ENCODE measurements at regions not wholly inside any gene's neighbourhood (a gene's known extent, or its start where the extent isn't known, plus 50 kb on each side); places are given as distances from the start of the nearest gene placed in this dataset.

DNA sequence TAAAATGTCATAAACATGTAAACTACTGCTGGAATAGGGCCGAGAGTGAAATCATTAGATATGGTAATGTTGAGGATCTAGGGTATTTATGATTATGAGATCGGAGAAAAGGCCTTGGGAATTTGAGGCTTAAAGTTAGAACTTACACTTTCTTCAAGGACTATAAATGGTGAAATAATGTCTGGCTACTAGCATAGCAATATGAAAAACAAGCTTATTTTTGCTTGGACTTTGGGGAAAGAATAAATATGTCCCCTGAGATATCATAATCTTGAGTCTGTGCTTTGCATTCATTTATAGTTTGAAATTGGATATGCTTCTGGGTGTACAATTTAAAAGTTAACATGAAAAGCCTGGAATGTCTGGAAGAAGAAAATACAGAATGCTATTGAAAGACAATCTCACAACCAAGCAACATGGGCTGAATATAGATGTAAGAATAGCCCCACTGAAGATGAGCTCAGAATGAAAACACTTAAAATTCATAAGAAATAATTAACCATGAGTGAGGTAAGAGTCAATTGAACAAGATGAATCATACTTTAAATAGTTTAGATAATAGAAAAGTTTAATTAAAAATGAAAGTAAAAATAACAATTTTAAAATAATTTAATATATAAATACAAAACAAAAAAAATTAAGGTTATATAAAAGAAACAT is 1555.4 kb upstream of the MIR17HG start:
- TF ChIP-seq GATA2 (IDR thresholded peaks at IDR 0.05; ENCODE audit: low read depth, low read length), result no peak
- no peak for TF ChIP-seq GATA3 (IDR thresholded peaks at IDR 0.05; ENCODE audit: low read depth, low read length)

GRCh38 chr13:89796196-89796595 is 1551.3 kb upstream of the MIR17HG start:
- TF ChIP-seq GATA3 (IDR thresholded peaks at IDR 0.05; ENCODE audit: low read depth, low read length), result no peak
- no peak for TF ChIP-seq GATA2 (IDR thresholded peaks at IDR 0.05; ENCODE audit: low read depth, low read length)

- no peak for TF ChIP-seq GATA2 (IDR thresholded peaks at IDR 0.05; ENCODE audit: low read depth, low read length)
- no peak for TF ChIP-seq GATA3 (IDR thresholded peaks at IDR 0.05; ENCODE audit: low read depth, low read length)
These were observed 1543.6 kb upstream of the MIR17HG start for GRCh38 chr13:89803839-89804238.

DNA sequence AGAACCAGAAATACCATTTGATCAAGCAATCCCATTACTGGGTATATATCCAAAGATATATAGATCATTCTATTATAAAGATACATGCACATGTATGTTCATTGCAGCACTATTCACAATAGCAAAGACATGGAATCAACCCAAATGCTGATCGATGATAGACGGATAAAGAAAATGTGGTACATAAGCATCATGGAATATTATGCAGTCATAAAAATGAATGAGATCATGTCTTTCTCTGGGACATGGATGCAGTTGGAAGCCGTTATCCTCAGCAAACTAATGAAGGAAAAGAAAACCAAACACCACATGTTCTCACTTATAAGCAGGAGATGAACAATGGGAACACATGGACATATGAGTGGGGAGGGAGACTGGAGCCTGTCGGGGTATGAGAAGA is 1540.9 kb upstream of the MIR17HG start:
- TF ChIP-seq GATA3 (IDR thresholded peaks at IDR 0.05; ENCODE audit: low read depth, low read length) (no peak), GATA2 (IDR thresholded peaks at IDR 0.05; ENCODE audit: low read depth, low read length) (no peak)

- no peak for TF ChIP-seq GATA3 (IDR thresholded peaks at IDR 0.05; ENCODE audit: low read depth, low read length)
- no peak for TF ChIP-seq GATA2 (IDR thresholded peaks at IDR 0.05; ENCODE audit: low read depth, low read length)
These were observed 1534.6 kb upstream of the MIR17HG start for GRCh38 chr13:89812856-89813255.

DNA sequence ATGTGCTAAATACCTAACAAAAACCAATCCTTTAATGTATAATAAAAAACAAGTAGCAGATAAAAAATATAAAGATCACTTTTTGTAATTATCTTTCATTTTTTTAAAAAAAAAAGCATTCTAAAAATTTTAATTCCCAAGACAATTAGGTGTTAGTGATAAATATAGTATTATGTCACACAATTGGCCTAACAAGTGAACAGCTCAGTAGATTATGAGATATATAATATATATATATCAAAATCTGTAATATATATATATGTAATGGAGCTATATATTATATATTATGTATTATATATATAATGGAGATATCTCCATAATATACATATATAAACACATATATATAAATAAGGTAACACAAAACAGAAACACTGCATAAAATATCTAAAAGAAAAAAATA is 1531.1 kb upstream of the MIR17HG start:
- TF ChIP-seq GATA2 (IDR thresholded peaks at IDR 0.05; ENCODE audit: low read depth, low read length) (no peak), GATA3 (IDR thresholded peaks at IDR 0.05; ENCODE audit: low read depth, low read length) (no peak)

DNA sequence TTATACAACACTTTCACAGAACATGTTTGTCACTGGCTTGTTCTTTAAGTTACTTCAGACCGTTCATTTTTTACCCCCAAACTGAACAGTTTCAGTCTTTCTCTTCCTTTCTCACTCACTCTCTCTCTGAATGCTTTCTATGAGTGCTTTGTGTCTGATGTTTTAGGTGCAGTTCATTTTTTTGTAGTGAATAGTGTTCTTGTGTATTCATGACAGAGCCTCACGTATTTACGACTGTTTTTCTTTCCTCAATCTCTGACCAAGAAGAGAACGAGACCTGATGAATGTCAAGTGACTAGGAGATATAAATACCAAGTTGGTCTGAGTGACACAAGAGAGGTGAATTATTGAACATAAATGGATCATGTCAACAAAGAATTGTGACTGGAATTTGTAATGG is 1525.0 kb upstream of the MIR17HG start:
- TF ChIP-seq GATA3 (IDR thresholded peaks at IDR 0.05; ENCODE audit: low read depth, low read length) (no peak), GATA2 (IDR thresholded peaks at IDR 0.05; ENCODE audit: low read depth, low read length) (no peak)

GRCh38 chr13:89827552-89827951 is 1519.9 kb upstream of the MIR17HG start:
- no peak for TF ChIP-seq GATA3 (IDR thresholded peaks at IDR 0.05; ENCODE audit: low read depth, low read length)
- no peak for TF ChIP-seq GATA2 (IDR thresholded peaks at IDR 0.05; ENCODE audit: low read depth, low read length)

DNA sequence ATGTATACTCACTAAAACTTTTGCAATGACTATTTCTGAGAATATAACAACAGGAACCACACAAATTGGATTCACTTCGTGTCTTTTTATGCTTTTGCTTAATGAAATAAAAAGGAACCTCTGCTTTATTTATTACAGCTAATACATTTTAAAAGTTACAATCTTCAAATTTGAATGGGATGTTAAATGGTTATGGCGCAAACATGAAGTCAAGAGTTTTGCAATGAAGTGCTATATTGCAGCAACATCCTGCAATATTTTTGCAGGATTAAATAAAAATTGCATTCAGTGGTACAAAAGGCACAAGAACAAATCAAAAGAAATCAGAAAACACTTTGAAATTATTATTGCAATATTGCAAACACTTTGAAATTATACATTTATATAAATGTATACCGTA is 1519.0 kb upstream of the MIR17HG start:
- TF ChIP-seq GATA2 (IDR thresholded peaks at IDR 0.05; ENCODE audit: low read depth, low read length), result no peak
- no peak for TF ChIP-seq GATA3 (IDR thresholded peaks at IDR 0.05; ENCODE audit: low read depth, low read length)

- TF ChIP-seq GATA2 (IDR thresholded peaks at IDR 0.05; ENCODE audit: low read depth, low read length) (no peak), GATA3 (IDR thresholded peaks at IDR 0.05; ENCODE audit: low read depth, low read length) (no peak)
These were observed 1516.3 kb upstream of the MIR17HG start for GRCh38 chr13:89831157-89831556.

DNA sequence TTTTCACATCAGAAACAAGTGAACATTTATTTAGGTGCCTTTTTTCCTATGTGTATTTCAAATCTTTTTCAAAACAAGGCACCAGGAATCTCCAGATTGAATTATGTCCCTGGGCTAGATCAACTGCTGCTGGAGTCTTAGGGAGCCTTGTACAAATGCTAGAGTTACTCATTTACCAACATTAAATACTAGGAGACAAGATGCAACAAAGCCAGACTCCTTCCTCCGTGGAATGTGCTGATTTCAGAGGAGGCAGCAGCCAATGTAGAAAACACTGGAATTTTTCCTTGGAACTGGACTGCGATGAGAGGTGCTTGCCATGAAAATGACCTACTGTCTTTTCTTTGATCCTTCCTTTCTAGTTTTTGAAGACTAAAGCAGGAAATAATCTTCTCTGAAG is 1514.7 kb upstream of the MIR17HG start:
- TF ChIP-seq GATA3 (IDR thresholded peaks at IDR 0.05; ENCODE audit: low read depth, low read length) (no peak), GATA2 (IDR thresholded peaks at IDR 0.05; ENCODE audit: low read depth, low read length) (no peak)

- TF ChIP-seq GATA3 (IDR thresholded peaks at IDR 0.05; ENCODE audit: low read depth, low read length) (no peak), GATA2 (IDR thresholded peaks at IDR 0.05; ENCODE audit: low read depth, low read length) (no peak)
These were observed 1503.9 kb upstream of the MIR17HG start for GRCh38 chr13:89843621-89844020.

DNA sequence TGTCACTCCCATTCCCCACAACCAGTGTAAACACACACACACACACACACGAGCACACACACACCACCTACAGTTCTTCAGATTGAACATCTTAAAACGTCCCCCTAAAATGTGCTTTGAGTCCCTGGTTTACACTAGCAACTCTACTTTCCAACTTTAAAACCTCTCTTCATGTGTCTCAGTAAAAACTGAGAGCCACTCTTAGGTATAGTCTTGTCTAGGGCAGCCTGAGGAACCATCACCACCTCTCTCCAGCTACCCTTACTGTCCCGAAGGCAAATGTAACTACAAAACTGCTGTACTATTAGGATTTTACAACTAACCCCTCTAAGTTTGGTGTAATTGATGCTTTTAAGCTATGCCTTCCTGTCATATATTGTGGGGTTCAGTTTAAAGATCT is 1501.6 kb upstream of the MIR17HG start:
- TF ChIP-seq GATA3 (IDR thresholded peaks at IDR 0.05; ENCODE audit: low read depth, low read length) (no peak), GATA2 (IDR thresholded peaks at IDR 0.05; ENCODE audit: low read depth, low read length) (no peak)

DNA sequence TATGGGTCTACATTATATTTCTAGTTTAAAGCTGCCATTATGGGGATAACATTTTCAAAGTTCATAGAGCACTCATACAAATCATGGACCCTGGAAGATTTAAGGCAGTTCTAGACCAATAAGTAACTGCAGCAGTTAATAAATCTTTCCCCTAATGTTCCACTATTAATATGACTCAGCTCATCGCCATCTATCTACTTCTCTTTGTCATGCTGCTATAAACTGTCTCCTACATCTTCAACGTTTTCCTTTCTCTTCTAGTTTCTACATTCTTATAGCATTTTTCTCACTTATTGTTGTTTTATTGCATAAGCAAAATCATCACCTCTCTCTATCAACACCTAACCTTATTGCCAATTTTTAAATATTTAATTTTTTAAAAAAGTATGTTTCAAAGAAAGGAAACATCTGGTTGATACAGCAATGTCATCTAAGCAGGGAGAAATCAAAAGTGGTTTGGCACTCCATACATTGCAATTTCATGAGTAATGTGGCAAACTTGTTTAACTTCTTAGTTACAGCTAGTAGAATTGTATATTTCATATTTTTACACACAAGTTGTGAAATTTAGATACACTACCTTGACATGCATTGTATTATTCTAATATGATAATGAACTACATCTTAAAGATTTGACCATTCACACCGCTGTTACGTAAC is 1500.4 kb upstream of the MIR17HG start:
- TF ChIP-seq GATA2 (IDR thresholded peaks at IDR 0.05; ENCODE audit: low read depth, low read length) (no peak), GATA3 (IDR thresholded peaks at IDR 0.05; ENCODE audit: low read depth, low read length) (no peak)

GRCh38 chr13:89852570-89852969 is 1494.9 kb upstream of the MIR17HG start:
- TF ChIP-seq GATA2 (IDR thresholded peaks at IDR 0.05; ENCODE audit: low read depth, low read length), result no peak
- no peak for TF ChIP-seq GATA3 (IDR thresholded peaks at IDR 0.05; ENCODE audit: low read depth, low read length)

All from SH-SY5Y (cell line).